MCF 10A (cell line): ENCODE measurements at regions not wholly inside any gene's neighbourhood (a gene's known extent, or its start where the extent isn't known, plus 50 kb on each side); places are given as distances from the start of the nearest gene placed in this dataset.

Source experiments
- BruUV-seq: library from RNA; stranded (reverse); fragments of 400-500 nt; replicated peaks from 2 replicates; lab custom pipeline; 2021; lab: Mats Ljungman, UMichigan
- CTCF ChIA-PET: fragments of 300-600 bp; sonication (Branson Sonifier 250); formaldehyde crosslinking; extraction: SDS; loops from one replicate; lab custom pipeline; 2021; ENCODE audit warnings: antibody characterized with exemption, inconsistent platforms; lab: Yijun Ruan, JAX
- POLR2A ChIA-PET: fragments of 300-600, 350-650 bp; sonication (Branson Sonifier 250); formaldehyde crosslinking; extraction: SDS; loops from one replicate; lab custom pipeline; 2020; ENCODE audit warnings: antibody characterized with exemption, inconsistent platforms; lab: Yijun Ruan, JAX
- DNase-seq: peaks from one replicate; pipeline ENCODE4 v3.0.0-alpha.2; 2018; ENCODE audit not compliant: unreplicated experiment
- H3K27ac Mint-ChIP-seq: one replicate; pipeline ENCODE4 v1.8.0; 2022; ENCODE audit warnings: mild to moderate bottlenecking, low read depth, mixed read lengths; ENCODE audit not compliant: unreplicated experiment
- H3K27me3 Mint-ChIP-seq: one replicate; pipeline ENCODE4 v1.8.0; 2022; ENCODE audit warnings: mixed read lengths; ENCODE audit not compliant: insufficient read depth, unreplicated experiment
- H3K36me3 Mint-ChIP-seq: one replicate; pipeline ENCODE4 v1.8.0; 2022; ENCODE audit warnings: mild to moderate bottlenecking, moderate library complexity, mixed read lengths; ENCODE audit not compliant: insufficient read depth, unreplicated experiment
- H3K4me1 Mint-ChIP-seq: one replicate; pipeline ENCODE4 v1.8.0; 2022; ENCODE audit warnings: mixed read lengths; ENCODE audit not compliant: insufficient read depth, unreplicated experiment
- H3K4me3 Mint-ChIP-seq: one replicate; pipeline ENCODE4 v1.8.0; 2022; ENCODE audit warnings: mild to moderate bottlenecking, moderate library complexity, mixed read lengths; ENCODE audit not compliant: unreplicated experiment
- H3K9me3 Mint-ChIP-seq: one replicate; pipeline ENCODE4 v1.8.0; 2022; ENCODE audit warnings: mixed read lengths; ENCODE audit not compliant: unreplicated experiment
- intact Hi-C: fragments of 100-400 bp; cut with micrococcal nuclease; formaldehyde crosslinking; loops from 2 replicates; pipeline ENCODE4 v1.14.1; 2022
- TF ChIP-seq, protein P1 (sequence below): fragments of 200-600 bp; IDR thresholded peaks from one replicate; pipeline ENCODE4 v1.8.0; 2022; ENCODE audit warnings: antibody characterized with exemption, mild to moderate bottlenecking; ENCODE audit not compliant: unreplicated experiment

DNA sequence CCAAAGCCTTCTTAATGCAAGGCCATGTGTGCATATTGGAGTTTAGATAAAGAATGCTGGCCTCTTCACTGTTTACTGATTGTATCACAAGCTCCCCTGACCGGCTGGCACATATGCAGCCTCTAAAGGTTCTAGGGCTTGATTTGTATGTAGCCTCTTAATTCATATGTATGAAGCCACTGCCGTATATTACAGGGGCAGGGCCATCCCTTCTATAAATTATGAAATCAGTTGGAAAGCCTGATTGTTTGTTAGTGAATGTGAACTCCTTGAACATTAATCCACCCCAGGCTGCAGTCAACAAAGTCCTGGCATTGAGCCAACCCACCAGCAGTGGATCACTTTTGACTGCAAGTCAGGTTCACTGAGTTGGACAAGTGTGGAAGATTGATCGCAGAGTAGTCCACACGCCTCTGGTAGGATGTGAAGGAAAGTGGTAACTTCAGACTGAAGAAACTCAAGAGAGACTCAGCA, 61.6 kb upstream of the PARD3B start:
- Mint-ChIP-seq H3K36me3 (no peaks in the 10 kb centered on the region), H3K27ac (no peak overlapping the region), H3K4me3 (no peak overlapping the region), H3K4me1 (peaks cover 17% of the 10 kb centered on the region), H3K9me3 (no peaks in the 10 kb centered on the region), H3K27me3 (no peaks in the 10 kb centered on the region)
- ChIA-PET POLR2A (interaction anchor here (0.8 kb wide), 1 partner anchor 185 kb away, joined by 3 read pairs; no protein-coding TSS in a partner anchor), CTCF (interaction anchor here (0.6 kb wide), 1 partner anchor 1196 kb away, joined by 3 read pairs; no protein-coding TSS in a partner anchor)
- no TSS peak for BruUV-seq
- DNase-seq, result peak; percentile 13
- intact Hi-C loops, result no loop called here
- TF ChIP-seq, protein P1, sequence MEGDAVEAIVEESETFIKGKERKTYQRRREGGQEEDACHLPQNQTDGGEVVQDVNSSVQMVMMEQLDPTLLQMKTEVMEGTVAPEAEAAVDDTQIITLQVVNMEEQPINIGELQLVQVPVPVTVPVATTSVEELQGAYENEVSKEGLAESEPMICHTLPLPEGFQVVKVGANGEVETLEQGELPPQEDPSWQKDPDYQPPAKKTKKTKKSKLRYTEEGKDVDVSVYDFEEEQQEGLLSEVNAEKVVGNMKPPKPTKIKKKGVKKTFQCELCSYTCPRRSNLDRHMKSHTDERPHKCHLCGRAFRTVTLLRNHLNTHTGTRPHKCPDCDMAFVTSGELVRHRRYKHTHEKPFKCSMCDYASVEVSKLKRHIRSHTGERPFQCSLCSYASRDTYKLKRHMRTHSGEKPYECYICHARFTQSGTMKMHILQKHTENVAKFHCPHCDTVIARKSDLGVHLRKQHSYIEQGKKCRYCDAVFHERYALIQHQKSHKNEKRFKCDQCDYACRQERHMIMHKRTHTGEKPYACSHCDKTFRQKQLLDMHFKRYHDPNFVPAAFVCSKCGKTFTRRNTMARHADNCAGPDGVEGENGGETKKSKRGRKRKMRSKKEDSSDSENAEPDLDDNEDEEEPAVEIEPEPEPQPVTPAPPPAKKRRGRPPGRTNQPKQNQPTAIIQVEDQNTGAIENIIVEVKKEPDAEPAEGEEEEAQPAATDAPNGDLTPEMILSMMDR, result no peak

DNA sequence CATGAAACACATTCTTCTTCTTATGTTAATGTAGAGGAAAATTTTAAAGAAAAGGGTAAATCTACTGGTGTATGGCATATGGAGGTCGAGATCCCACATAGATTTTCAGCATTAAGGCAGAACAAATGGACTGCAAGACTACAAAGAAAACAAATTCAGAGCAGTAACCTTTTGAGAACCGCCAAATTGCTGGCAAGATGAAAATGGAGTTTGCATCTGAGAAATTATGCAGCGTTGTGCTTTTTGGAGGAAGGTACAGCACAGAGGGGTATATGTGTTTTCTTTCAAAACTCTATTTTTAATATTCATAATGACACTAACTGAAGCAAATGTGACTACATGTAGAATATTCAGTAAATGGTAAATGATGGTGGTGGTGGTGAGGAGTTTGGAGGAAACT, 59.0 kb upstream of the PARD3B start:
- ChIA-PET CTCF (no interaction called here), POLR2A (interaction anchor here (0.9 kb wide), 1 partner anchor 17 kb away, joined by 3 read pairs; no protein-coding TSS in a partner anchor)
- Mint-ChIP-seq H3K4me1 (peaks cover 17% of the 10 kb centered on the region), H3K4me3 (no peak overlapping the region), H3K27ac (no peak overlapping the region), H3K27me3 (no peaks in the 10 kb centered on the region), H3K36me3 (no peaks in the 10 kb centered on the region), H3K9me3 (no peaks in the 10 kb centered on the region)
- TF ChIP-seq, protein P1, result no peak
- DNase-seq, result no peak
- no TSS peak for BruUV-seq
- intact Hi-C loops, result no loop called here

DNA sequence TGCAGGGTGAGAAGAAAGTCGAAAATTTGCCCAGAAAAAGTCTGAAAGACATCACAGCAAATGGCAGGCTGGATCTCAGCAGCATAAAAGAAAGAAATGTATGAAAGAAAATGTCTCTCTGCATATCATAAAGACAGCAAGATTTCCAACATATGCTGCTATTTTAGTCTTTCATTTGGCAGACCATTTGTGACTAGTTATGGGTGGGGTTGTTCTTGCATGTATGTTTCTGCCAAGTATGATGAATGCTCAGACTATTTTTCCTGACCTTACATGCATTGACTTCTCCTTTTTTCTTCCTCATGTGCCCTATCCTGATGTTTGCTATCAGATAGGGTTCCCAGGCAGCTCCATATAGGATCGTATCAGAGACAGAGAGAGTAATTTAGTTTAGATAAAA, 58.5 kb upstream of the PARD3B start:
- intact Hi-C loops, result no loop called here
- H3K27me3 Mint-ChIP-seq, result no peaks in the 10 kb centered on the region
- no peaks in the 10 kb centered on the region for H3K9me3 Mint-ChIP-seq

DNA sequence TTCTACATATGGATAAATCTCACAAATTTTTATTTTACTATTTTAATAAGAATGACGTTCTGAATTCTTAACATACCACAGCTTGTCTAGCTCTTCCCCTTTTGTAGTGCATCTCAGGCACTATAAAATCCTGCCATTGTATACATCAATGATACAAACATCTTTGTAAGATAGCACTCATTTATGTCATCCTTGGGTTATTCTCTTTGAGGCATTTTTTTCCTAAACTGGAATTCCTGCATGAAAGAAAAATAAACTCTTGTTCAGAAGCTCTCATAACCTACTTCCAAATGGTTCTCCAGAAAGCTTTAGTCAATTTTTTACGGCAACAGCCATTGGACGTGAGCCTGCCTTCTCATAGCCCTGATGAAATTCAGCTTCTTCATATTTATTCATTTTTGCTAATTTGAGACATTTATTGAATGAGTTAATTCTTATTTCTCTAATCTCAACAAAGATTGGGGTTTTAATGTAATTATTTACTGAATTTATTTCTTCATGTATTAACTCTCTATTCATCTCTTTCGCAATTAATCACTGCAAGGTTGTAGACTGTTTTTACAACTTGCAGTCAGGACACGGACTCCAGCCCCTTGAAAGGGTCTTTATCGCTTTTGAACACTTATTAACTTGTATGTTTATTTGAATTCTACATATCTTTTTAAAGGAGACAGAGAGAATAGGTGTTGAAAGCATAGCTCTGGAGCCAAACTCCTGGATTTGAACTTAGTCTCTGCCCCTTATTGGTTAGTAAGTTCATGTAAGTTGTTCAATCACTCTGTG, 57.6 kb upstream of the PARD3B start:
- ChIA-PET CTCF (interaction anchor here (0.6 kb wide), 1 partner anchor 35 kb away, joined by 3 read pairs; no protein-coding TSS in a partner anchor), POLR2A (interaction anchor here (0.7 kb wide), 1 partner anchor 22 kb away, joined by 3 read pairs; no protein-coding TSS in a partner anchor)
- Mint-ChIP-seq H3K4me1 (peaks cover 17% of the 10 kb centered on the region), H3K4me3 (no peak overlapping the region), H3K9me3 (no peaks in the 10 kb centered on the region), H3K27me3 (no peaks in the 10 kb centered on the region), H3K36me3 (no peaks in the 10 kb centered on the region), H3K27ac (no peak overlapping the region)
- BruUV-seq, result no TSS peak
- TF ChIP-seq, protein P1, result no peak
- intact Hi-C loops, result no loop called here
- DNase-seq, result no peak

More for the DNA sequence above, 58.5 kb upstream of the PARD3B start:
- BruUV-seq, result no TSS peak
- DNase-seq, result peak; percentile 29
- Mint-ChIP-seq H3K4me3 (no peak overlapping the region), H3K36me3 (no peaks in the 10 kb centered on the region), H3K4me1 (peaks cover 17% of the 10 kb centered on the region), H3K27ac (no peak overlapping the region)
- POLR2A ChIA-PET, result no interaction called here
- CTCF ChIA-PET, result no interaction called here
- TF ChIP-seq, protein P1, result no peak
